Loucy (cell line): ENCODE measurements at regions not wholly inside any gene's neighbourhood (a gene's known extent, or its start where the extent isn't known, plus 50 kb on each side); places are given as distances from the start of the nearest gene placed in this dataset.

Experiments used
- CTCF ChIP-seq: fragments of 200-600 bp; sonication (generic); conservative IDR thresholded peaks from 2 replicates; pipeline ENCODE4 v1.5.1; 2014; ENCODE audit warnings: mild to moderate bottlenecking, antibody characterized with exemption, low read length
- EZH2phosphoT487 ChIP-seq: fragments of 200-600 bp; IDR thresholded peaks from 2 replicates; pipeline ENCODE4 v1.6.1; 2018; ENCODE audit warnings: antibody characterized with exemption, mild to moderate bottlenecking, moderate library complexity, borderline replicate concordance

GRCh38 chr2:106981491-106981890 lies 95.5 kb upstream of the ST6GAL2 start:
- TF ChIP-seq CTCF = no peak
- TF ChIP-seq EZH2phosphoT487 = no peak
